GM18502 (cell line): ENCODE measurements at regions not wholly inside any gene's neighbourhood (a gene's known extent, or its start where the extent isn't known, plus 50 kb on each side); places are given as distances from the start of the nearest gene placed in this dataset.
"Not testable (repeated sequence)": the region's sequence is repeated elsewhere in the genome, so short reads cannot be mapped to it uniquely, and the experiment has no call there.

Experiments
- ATAC-seq: cut with Tn5 transposase; IDR thresholded peaks from one replicate; pipeline ENCODE4 v1.9.1; 2021; ENCODE audit warnings: mild to moderate bottlenecking; ENCODE audit not compliant: unreplicated experiment, poor library complexity

DNA sequence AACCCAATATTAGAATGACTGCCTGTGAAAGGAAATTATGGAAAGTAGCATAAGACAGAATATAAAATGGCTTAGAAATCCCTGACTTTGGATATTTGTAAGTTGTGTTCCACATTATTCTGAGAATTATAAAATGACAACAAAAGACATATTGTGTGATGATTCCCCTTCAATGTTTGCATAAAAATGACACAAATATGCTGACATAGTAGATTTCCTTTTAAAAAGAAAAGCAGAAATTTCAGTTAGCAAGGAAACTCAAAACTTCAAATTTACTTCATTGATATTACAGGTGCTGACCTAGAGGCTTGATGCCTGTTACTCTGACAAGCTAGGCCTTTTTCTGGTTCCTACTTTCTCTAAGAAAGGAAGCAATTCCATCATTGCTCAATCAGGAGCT lies 816.9 kb upstream of the HS3ST5 start:
- no peak for ATAC-seq

DNA sequence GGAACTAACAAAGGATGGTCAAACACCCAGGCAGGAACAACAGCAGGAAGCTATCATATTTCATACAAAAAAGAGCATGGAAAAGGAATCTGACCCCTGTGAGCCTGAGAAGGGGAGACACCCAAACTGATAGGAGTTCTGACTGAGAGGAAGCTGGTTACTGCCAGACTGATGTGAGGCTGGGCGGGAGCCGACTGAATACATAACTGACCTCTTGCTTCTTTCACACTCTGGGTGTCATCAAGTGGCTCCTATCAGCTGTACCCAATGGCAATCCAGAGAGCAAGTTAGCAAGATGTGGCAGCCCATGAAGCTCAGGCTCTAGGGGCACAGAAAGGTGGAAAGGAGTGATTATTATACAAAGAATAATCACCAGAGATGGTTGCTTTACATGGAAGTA lies 795.1 kb upstream of the HS3ST5 start:
- ATAC-seq = no peak

DNA sequence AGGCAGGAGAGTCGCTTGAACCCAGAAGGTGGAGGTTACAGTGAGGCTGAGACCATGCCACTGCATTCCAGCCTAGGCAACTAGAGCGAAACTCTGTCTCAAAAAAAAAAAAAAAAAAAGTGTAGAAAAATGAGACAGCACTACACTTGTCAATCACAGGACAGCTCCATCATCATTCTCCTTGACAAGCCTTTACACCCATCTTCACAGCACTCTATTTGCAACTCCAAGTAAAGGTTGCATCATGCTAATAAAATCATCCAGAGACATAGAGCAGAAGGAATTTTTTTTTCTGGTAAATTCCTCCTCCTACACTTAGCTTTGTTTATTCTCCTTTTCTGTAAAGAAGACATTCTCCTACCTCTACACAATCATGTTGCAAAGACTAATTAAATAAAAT lies 791.0 kb upstream of the HS3ST5 start:
- no peak for ATAC-seq

DNA sequence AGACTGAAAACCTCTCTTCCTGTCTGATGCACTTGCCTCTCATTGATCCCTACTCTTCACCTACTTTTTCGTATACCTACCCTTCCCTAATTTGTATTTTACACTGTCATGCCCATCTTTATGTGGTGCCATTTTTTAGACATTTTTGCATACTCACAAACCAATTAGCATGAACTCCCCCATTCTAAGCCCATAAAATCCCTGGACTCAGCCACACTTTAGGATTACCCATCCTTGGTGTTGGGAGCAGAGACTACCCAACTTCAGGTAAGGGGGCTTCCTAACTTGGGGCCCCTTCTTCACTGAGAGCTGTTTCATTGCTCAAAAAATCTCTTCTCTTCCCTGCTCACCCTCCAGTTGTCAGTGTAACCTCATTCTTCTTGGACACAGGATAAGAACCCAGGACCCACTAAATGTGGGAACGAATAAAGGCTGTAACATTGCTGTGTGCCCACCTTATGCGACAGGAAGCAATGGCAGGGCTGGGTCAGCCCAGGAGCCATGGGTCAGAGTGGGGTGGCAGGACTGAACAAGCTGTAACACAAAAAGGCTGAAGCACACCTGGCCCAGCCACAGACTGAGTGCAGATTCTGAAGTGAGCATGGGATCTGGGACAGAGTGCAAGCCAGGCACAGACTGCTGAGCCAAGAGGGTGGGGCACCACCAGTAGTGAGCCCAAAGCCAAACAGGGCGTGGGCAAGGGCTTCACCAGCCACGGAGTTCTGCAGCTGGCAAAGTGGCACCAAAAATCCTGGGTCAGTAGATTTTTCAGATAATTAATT lies 789.1 kb upstream of the HS3ST5 start:
- no peak for ATAC-seq

DNA sequence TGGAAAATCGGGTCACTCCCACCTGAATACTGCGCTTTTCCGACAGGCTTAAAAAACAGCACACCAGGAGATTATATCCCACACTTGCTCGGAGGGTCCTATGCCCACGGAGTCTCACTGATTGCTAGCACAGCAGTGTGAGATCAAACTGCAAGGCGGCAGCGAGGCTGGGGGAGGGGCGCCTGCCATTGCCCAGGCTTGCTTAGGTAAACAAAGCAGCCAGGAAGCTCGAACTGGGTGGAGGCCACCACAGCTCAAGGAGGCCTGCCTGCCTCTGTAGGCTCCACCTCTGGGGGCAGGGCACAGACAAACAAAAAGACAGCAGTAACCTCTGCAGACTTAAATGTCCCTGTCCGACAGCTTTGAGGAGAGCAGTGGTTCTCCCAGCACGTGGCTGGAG lies 778.7 kb upstream of the HS3ST5 start:
- not testable (repeated sequence) for ATAC-seq

DNA sequence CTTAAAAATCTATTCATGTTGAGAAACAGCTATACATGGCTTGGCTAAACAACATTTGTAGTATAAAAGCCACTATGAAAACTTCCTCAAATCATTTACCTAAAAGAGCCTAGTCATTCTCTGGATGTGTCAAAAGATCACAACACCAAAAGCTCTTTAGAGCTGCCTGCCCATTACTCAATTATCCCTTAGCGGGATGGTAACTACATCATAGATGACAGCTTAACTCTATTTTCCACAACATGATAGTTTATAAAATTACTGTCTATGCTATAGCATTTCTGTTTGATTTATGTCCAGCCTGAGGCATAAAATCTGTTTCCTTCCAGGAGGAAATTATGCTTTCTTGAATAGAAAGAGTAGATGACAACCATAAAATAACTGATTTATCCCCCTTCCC lies 777.6 kb upstream of the HS3ST5 start:
- ATAC-seq = no peak

DNA sequence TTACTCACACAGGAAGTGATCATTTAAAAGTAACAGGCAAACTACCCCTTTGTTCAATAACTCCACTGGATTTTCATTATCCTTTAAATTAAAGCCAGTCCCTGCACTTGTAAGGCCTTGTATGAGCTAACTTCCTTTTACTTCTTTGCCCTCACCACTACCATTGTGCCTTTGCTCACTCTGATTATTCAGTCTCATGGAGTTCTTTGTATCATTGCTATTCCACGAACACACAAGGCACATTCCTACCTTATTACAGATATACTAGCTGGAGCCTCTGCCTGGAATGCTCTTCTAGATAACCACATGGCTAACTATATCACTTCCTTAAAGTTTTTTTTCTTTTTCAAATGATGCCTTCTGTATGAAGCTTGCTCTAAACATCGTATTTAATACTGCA lies 748.6 kb upstream of the HS3ST5 start:
- ATAC-seq = no peak

DNA sequence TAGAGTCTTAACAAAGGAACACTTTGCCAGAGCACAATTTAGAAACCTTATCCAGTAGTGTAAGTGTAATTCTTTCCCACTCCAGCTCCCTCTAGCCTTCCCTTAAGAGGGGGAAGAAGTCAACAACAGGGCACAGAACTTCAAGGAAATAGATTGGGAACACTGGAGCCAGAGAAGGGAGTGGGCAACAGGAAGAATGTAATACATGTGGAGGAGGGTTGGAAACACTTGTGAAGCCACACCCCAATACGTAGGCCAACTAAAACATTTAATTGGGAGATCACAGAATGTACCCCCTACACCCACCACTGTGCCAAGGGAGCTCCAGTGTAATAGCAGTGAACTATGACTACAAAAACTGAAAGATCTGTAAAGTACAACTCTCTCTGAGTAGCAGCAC lies 735.7 kb upstream of the HS3ST5 start:
- ATAC-seq = no peak

DNA sequence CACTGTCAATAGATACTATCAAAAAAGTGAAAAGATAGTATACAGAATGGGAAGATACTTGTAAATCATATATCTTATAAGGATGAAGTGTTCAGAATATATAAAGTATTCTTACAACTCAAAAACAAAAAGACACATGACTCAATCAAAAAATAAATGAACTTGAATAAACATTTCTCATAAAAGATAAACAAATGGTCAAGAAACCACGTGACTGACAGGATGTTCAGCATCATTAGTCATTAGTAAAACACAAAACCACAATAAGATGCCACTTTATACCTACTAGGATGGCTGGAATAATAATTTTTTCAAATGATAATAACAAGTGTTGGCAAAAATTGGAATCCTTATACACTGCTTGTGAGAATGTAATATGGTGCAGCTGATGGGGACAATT lies 729.1 kb upstream of the HS3ST5 start:
- ATAC-seq = no peak

DNA sequence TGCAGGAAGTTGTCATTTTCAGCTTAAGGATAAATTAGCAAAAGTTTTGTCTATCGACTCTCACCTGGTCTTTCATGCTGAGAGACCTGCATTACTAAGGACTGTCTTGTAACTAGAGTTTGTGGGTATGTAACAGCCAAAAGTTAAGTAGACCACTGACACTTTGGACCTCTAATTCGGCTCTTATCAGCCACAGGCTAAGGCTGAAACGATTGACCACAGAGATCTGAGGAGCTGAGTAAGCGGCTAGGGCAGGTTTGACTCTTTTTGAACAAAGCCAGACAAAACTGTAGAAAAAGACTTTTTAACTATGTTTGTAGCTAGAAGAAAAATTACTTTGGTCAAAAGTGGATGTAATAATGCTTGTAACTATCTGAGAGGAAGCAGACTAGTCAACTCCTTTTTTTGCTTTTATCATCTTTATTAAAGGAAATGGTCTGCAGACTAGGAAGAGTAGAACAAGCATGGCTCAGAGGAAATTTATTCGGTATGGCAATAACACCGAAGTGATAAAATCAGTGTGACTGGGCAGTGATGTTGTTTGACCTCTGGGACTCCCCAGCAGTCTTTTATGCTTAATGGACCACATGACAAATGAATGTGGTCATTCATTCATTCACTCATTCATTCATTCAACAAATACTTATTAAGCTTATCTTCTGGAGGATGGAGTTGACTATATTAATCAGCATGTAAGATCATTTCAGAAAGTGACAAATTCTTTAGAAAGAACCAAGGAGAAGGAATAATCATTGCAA lies 725.0 kb upstream of the HS3ST5 start:
- no peak for ATAC-seq

DNA sequence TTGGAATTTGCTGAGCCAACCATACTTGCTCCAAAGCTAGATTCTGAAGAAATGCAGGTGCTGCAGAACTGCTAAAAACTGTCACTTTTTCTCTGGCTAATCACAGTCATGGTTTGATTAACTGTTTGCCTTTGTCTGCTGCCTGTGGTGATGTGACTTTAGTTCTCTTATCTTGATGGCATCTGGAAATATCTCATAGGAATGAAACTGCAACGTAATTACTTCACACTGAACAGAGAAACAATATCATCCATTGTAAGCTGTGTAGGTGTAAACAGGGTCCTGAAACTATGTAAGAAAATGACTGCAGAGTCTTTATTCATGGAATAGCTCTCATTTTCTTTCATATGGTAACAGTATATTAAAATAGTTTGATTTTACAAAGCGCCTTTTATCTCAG lies 721.9 kb upstream of the HS3ST5 start:
- ATAC-seq = no peak

DNA sequence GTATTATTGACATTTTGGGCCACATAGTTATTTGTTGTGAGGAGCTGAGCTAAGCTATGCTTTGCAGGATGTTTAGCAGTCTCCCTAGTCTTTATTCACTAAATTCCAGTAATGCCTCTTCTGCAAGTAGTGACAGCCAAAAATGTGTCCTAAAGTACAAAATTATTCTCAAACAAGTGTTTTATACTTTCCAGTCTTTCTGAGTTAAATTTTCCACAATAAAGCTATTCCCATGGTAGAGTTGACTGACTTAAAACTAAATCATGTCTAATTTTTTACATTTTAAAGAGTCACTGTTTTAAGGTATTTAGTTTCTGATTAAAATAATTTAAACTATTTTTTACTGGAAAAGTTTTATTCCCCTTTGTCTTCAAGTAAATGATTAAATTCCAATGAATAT lies 717.8 kb upstream of the HS3ST5 start:
- no peak for ATAC-seq

DNA sequence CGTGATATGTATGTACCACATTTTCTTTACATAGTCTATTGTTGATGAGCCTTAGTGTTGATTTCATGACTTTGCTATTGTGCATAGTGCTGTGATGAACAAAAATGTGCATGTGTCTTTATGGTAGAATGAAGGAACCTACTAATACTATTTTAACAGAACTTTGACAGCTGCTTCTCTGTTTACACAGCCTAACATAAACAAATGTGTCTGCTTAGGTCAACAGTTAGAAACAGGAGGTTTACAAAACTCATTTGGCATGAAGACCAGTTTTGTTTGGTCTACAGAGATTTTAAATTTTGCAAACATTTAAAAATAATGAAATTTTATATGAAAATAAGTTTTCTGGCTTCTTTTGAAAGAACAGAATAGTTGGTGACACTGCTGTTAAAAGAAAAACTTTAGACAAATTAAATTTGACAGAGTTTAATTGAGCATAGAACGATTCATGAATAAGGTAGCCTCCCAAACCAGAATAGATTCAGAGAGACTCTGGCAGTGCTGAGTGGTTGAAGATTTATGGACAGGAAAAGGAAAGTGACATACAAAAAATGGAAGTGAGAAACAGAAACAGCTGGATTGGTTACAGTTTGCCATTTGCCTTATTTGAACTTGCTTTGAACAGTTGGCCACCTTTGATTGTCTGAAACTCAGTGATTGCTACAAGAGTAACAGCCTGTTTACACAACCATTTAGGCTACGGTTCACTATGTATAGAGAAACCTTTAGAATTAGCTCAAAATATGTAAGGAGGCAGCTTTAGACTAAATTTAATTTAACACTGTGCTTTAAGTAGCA lies 715.8 kb upstream of the HS3ST5 start:
- ATAC-seq = no peak

DNA sequence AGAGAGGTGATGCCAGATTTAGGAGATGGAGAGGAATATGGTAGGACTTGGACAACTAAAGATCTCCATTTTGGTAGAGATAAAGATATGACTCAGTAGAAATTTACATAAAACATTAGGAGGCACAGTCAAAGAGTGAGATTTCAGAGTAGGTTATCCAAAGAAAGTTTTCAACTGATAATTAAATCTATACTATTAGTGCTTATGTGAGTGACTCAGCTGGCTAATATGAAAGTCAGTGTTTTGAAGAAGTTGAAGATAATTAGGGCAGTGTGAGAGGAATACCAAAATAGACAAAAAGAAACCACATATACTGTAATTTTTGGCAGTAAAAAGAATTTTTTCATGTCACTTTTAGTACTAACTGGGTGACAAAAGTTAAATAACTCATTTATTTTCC lies 712.8 kb upstream of the HS3ST5 start:
- no peak for ATAC-seq

DNA sequence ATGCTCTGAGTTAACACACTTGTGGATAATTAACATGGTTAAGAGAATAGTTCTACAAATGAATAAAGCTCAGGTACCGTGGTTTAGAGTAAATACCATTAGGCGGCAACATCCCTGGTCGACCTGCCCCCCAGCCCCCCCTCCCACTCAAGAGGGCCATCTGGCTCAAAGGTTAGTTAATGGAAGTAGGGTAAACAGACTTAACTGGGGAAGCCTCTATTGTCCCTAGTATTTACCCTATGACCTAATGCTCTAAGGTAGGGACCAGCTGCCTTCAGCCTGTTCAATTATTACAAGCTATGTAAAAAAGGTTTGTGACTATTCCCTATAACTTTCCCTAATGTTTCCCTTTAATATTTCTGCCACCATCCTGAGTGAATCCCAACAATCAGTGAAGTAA lies 711.4 kb upstream of the HS3ST5 start:
- not testable (repeated sequence) for ATAC-seq

DNA sequence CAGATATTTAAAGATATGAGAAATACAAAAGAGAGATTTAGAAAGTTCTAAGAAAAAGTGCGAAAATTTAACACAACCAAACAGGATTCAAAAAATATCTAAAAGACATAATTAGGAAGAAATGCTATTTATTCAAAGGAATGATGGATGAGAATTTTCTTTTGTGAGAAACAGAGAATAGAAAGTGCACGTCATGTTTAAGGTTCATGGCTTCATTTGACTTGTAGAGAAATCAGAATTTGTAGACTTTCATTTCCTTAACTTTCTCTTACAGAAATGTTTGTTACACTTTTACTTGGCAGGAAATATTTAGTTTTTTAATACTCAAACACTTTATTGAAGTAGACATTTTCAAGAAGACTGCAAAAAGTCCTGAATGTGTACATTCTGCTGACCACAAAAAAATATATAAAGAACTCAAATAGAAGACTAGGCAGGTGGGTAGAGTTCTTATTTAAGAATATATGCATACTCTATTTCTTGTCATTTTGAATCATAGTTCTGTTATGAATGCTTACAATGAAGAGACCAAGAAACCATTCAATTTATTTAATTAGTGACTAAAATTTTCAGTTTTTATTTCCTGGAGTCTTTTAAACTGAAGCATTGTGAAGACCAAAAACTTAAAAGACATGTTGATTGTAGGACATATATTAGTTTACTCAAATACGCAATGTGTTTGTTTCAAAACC lies 710.5 kb upstream of the HS3ST5 start:
- ATAC-seq = no peak

DNA sequence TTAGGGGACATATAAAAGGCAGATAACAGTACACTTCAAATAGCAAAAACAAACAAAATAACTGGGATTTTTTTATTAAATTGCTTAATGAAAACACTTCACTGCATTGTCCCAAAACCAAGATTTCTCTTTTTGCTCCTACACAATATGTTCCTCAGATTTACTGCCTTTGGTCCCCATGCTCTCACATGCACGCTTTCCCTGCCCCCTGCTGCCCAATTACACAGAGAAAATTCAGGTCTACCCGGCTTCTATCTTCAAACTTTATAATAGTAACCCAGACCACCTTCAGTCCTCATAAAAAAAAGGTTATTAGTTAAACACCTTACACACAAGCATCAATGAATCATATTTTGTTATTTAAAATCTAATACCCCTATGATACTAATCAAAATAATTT lies 673.8 kb upstream of the HS3ST5 start:
- no peak for ATAC-seq

DNA sequence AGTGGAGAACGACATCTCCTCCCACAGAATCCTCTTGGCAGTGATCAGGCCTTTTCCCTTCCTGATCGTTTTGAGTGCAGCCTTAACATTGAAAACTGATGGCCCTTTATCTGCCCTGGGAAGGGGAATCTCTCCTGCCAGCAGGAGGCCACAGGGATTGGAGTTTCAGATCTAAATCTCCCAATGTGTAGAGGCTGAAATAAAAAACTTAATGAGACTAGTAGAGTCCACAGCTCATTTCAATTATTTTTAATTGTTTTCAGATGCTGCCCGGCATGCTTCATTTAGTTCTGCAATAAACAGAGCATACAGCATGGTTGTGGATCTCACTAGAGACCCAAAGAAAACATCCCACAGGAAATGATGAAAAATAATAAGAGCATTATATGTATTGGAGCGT lies 662.2 kb upstream of the HS3ST5 start:
- ATAC-seq = no peak

DNA sequence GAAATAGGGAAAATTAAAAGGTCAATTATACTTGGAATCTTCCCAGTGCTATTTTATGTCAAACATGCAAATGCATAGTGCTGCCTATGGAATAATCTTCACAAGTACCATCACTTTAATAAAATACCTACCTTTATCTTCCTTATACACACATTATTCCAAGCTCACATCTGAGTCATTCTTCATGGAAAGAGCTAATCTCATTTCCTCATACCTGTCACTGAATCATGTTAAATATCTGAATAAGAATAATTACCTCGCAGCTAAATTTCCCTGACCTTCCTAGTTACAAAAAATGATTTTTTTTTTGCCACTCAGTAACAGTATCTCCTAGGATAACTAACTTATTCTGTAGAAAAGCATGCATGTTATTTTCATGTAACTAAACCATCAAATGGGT lies 661.4 kb upstream of the HS3ST5 start:
- no peak for ATAC-seq

DNA sequence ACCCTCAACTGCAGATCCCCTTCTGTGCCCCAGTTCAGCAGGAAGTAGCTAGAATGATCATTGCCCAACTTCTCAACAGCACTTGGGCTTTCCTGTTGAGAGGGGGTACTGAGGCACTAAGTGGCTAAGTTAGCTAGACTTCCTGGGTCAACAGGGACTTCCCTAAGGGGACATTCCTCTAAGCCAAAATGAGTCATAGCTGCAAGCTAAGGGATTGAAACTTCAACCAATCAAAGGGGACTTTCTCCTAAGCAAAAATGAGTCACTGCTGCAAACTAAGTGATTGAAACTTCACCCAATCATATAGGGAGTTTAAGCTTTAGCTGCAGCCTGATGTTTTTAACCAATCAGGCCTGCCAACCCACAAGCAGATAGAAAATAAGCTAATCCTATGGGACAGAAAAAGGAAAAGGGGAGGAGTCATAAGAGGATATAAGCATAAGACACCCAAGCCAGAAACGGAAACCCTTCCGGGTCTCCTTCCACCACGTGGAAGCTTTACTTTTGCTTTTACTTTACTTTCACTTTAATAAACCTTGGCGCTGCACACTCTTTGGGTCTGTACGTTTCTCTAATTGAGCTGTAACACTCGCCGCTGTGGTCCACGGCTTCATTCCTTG lies 659.0 kb upstream of the HS3ST5 start:
- no peak for ATAC-seq
